Astrocyte (in vitro differentiated cells and primary cell): ENCODE measurements at regions not wholly inside any gene's neighbourhood (a gene's known extent, or its start where the extent isn't known, plus 50 kb on each side); places are given as distances from the start of the nearest gene placed in this dataset.
A peak's percentile ranks its signal among the peaks of the same experiment; 100 is the strongest.

Experiments used
- DNase-seq: peaks from one replicate; pipeline ENCODE4 v3.0.0-alpha.2; 2010; ENCODE audit warnings: low read depth
- FAIRE-seq: peaks from 2 replicates; lab custom pipeline; 2011; peaks lifted over from hg19 to GRCh38; lab: Jason Lieb, UNC
- H2AFZ ChIP-seq: 2 replicates; pipeline ENCODE4 v1.6.0; 2012; ENCODE audit warnings: low read depth, low read length, inconsistent platforms
- H3K27ac ChIP-seq: 2 replicates; pipeline ENCODE4 v1.5.1; 2011; ENCODE audit warnings: low read depth, low read length, inconsistent platforms
- H3K27me3 ChIP-seq: 2 replicates; pipeline ENCODE4 v1.6.0; 2011; ENCODE audit warnings: low read length, inconsistent platforms; ENCODE audit not compliant: insufficient read depth
- H3K36me3 ChIP-seq: 2 replicates; pipeline ENCODE4 v1.5.1; 2011; ENCODE audit warnings: low read length, inconsistent platforms; ENCODE audit not compliant: insufficient read depth
- H3K4me1 ChIP-seq: 2 replicates; pipeline ENCODE4 v1.5.1; 2011; ENCODE audit warnings: low read length, inconsistent platforms; ENCODE audit not compliant: insufficient read depth
- H3K4me2 ChIP-seq: 2 replicates; pipeline ENCODE4 v1.6.0; 2012; ENCODE audit warnings: low read length, inconsistent platforms
- H3K4me3 ChIP-seq: 2 replicates; pipeline ENCODE4 v1.5.1; 2011; ENCODE audit warnings: low read depth, mild to moderate bottlenecking, low read length, inconsistent platforms; ENCODE audit not compliant: insufficient read depth
- H3K79me2 ChIP-seq: 2 replicates; pipeline ENCODE4 v1.6.0; 2012; ENCODE audit warnings: mild to moderate bottlenecking, low read length, inconsistent platforms; ENCODE audit not compliant: insufficient read depth
- H3K9ac ChIP-seq: 2 replicates; pipeline ENCODE4 v1.6.0; 2012; ENCODE audit warnings: mild to moderate bottlenecking, low read length, inconsistent platforms
- H3K9me3 ChIP-seq: 2 replicates; pipeline ENCODE4 v1.5.1; 2012; ENCODE audit warnings: low read depth, mild to moderate bottlenecking, low read length, inconsistent platforms; ENCODE audit not compliant: insufficient read depth
- H4K20me1 ChIP-seq: 2 replicates; pipeline ENCODE4 v1.6.0; 2012; ENCODE audit warnings: low read length, inconsistent platforms; ENCODE audit not compliant: insufficient read depth
- H3K27ac Mint-ChIP-seq: one replicate; pipeline ENCODE4 v1.8.0; 2021; ENCODE audit warnings: mild to moderate bottlenecking, mixed read lengths; ENCODE audit not compliant: unreplicated experiment
- H3K27me3 Mint-ChIP-seq: one replicate; pipeline ENCODE4 v1.8.0; 2021; ENCODE audit warnings: low read depth, mixed read lengths; ENCODE audit not compliant: unreplicated experiment
- H3K36me3 Mint-ChIP-seq: one replicate; pipeline ENCODE4 v1.8.0; 2021; ENCODE audit warnings: low read depth, mixed read lengths; ENCODE audit not compliant: unreplicated experiment
- H3K4me1 Mint-ChIP-seq: one replicate; pipeline ENCODE4 v1.8.0; 2021; ENCODE audit warnings: low read depth, mixed read lengths; ENCODE audit not compliant: unreplicated experiment
- H3K4me3 Mint-ChIP-seq: one replicate; pipeline ENCODE4 v1.8.0; 2021; ENCODE audit warnings: mild to moderate bottlenecking, moderate library complexity, mixed read lengths; ENCODE audit not compliant: unreplicated experiment
- H3K9me3 Mint-ChIP-seq: one replicate; pipeline ENCODE4 v1.8.0; 2021; ENCODE audit warnings: mild to moderate bottlenecking, mixed read lengths; ENCODE audit not compliant: unreplicated experiment
- EZH2 ChIP-seq: IDR thresholded peaks from 2 replicates; pipeline ENCODE4 v1.6.1; 2012; ENCODE audit warnings: mild to moderate bottlenecking, low read length, inconsistent platforms; ENCODE audit not compliant: insufficient read depth
- TF ChIP-seq, protein P1 (sequence below): IDR thresholded peaks from 2 replicates; pipeline ENCODE4 v1.5.1; 2011; ENCODE audit warnings: low read depth, mild to moderate bottlenecking, inconsistent platforms, low read length, moderate library complexity; ENCODE audit not compliant: insufficient read depth

DNA sequence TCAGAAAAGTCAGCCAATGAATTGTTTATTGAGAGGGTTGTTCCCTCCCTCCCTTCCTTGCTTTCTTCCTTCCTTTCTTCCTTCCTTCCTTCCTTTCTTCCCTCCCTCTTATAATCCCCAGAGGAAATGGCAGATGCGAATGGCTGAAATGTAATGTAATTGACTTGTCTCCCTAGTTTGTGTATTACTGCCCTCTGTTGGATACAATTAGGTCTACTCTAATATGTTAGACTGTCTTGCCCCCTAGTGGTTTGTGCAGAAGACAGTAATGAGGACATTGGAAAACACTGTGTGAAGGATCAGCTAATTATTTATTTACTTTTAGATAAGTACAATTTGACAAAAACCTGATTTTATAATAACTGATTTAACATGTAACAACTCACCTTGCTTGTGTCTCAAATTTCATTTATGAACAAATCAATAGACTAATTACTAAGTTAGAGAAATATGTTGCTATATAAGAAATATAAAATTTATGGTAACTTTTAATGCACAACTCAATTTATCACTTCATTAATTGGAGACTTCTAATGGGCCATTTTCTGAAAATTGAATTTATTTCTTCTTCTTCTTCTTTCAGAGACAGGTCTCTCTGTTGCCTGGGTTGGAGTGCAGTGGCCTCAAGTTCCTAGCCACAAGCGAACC, 229.8 kb upstream of the LRIG3 start:
- no peaks in the 10 kb centered on the region for H3K27me3 ChIP-seq
- no peak overlapping the region for H3K27ac ChIP-seq
- H3K4me2 ChIP-seq, result no peak overlapping the region
- no peaks in the 10 kb centered on the region for H3K36me3 ChIP-seq
- Mint-ChIP-seq H3K9me3 (peaks cover 18% of the 10 kb centered on the region), H3K4me3 (no peak overlapping the region), H3K27ac (no peak overlapping the region), H3K4me1 (peaks cover 5% of the 10 kb centered on the region), H3K27me3 (no peaks in the 10 kb centered on the region), H3K36me3 (no peaks in the 10 kb centered on the region)
- no peak overlapping the region for H3K4me3 ChIP-seq
- FAIRE-seq, result peak; percentile 50
- TF ChIP-seq EZH2, result no peak
- TF ChIP-seq, protein P1, sequence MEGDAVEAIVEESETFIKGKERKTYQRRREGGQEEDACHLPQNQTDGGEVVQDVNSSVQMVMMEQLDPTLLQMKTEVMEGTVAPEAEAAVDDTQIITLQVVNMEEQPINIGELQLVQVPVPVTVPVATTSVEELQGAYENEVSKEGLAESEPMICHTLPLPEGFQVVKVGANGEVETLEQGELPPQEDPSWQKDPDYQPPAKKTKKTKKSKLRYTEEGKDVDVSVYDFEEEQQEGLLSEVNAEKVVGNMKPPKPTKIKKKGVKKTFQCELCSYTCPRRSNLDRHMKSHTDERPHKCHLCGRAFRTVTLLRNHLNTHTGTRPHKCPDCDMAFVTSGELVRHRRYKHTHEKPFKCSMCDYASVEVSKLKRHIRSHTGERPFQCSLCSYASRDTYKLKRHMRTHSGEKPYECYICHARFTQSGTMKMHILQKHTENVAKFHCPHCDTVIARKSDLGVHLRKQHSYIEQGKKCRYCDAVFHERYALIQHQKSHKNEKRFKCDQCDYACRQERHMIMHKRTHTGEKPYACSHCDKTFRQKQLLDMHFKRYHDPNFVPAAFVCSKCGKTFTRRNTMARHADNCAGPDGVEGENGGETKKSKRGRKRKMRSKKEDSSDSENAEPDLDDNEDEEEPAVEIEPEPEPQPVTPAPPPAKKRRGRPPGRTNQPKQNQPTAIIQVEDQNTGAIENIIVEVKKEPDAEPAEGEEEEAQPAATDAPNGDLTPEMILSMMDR, result peak; percentile 94
- peak; percentile 70 for DNase-seq
- no peak overlapping the region for H3K9ac ChIP-seq
- H3K79me2 ChIP-seq, result no peaks in the 10 kb centered on the region
- peaks cover 3% of the 10 kb centered on the region for H3K4me1 ChIP-seq
- no peak overlapping the region for H2AFZ ChIP-seq
- H3K9me3 ChIP-seq, result no peaks in the 10 kb centered on the region
- H4K20me1 ChIP-seq, result no peaks in the 10 kb centered on the region

DNA sequence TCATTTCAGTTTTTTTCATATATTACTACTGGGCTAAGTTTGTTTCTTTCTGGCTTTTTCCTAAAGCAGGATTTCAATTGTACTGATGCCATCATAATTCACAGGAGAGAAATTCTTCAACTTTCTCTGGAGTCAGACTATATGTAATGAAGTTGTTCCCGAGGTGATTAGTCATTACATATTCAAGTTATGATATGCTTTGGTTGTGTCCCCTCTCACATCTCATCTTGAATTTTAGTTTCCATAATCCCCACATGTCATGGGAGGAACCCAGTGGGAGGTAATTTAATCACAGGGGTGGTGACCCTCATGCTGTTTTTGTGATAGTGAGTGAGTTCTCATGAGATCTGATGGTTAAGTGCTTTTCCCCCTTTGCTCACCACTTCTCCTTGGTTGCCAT, 227.5 kb upstream of the LRIG3 start:
- no peak overlapping the region for H3K27ac Mint-ChIP-seq
- H3K36me3 Mint-ChIP-seq, result no peaks in the 10 kb centered on the region
- no peak for FAIRE-seq
- H4K20me1 ChIP-seq, result no peaks in the 10 kb centered on the region
- no peak overlapping the region for H3K4me3 Mint-ChIP-seq
- H3K79me2 ChIP-seq, result no peaks in the 10 kb centered on the region
- H3K27me3 ChIP-seq, result no peaks in the 10 kb centered on the region
- no peak overlapping the region for H2AFZ ChIP-seq
- H3K36me3 ChIP-seq, result no peaks in the 10 kb centered on the region
- no peaks in the 10 kb centered on the region for H3K27me3 Mint-ChIP-seq
- H3K4me2 ChIP-seq, result no peak overlapping the region
- TF ChIP-seq EZH2, result no peak
- TF ChIP-seq, protein P1, result no peak
- H3K27ac ChIP-seq, result no peak overlapping the region
- peaks cover 3% of the 10 kb centered on the region for H3K4me1 ChIP-seq
- no peak overlapping the region for H3K9ac ChIP-seq
- peaks cover 12% of the 10 kb centered on the region for H3K9me3 Mint-ChIP-seq
- DNase-seq, result no peak
- H3K4me1 Mint-ChIP-seq, result peaks cover 5% of the 10 kb centered on the region
- H3K4me3 ChIP-seq, result no peak overlapping the region
- H3K9me3 ChIP-seq, result no peaks in the 10 kb centered on the region

DNA sequence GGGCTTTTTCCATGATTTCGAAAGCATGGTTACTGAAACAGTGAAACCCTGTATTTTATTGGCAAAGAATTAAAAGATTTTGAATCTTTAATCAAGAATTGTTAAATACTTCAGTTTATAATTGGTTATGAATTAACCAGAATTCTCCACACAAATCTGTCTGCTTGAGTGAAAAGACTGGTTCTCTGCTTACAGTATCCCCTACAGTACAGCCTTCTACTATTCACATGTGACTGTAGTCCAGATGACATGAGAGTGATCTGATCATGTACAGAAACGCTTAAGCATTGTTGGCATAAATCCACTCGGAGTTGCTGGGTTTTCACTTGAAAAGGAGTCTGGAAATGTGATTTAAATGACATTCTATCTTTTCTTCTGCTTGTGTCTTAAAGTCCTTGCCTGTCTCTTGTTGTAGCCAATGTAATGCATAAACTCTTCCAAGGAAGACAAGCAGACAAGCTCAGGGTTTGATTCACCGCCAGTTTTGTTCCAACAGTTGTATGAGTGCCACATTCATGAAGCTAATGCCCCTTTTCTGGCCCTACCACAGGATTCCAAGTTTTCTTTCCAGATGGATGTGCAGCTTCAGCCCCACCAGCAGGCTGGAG, 222.0 kb upstream of the LRIG3 start:
- H3K4me3 Mint-ChIP-seq, result no peak overlapping the region
- FAIRE-seq, result peak; percentile 13
- H3K27ac Mint-ChIP-seq, result no peak overlapping the region
- Histone ChIP-seq H3K9me3 (no peaks in the 10 kb centered on the region), H3K27ac (no peak overlapping the region), H3K27me3 (no peaks in the 10 kb centered on the region), H3K4me2 (no peak overlapping the region), H3K36me3 (no peaks in the 10 kb centered on the region), H4K20me1 (no peaks in the 10 kb centered on the region), H3K4me3 (no peak overlapping the region), H3K4me1 (no peaks in the 10 kb centered on the region), H2AFZ (peak overlapping the region; percentile 47), H3K79me2 (no peaks in the 10 kb centered on the region), H3K9ac (no peak overlapping the region)
- no peak for DNase-seq
- no peaks in the 10 kb centered on the region for H3K36me3 Mint-ChIP-seq
- no peaks in the 10 kb centered on the region for H3K4me1 Mint-ChIP-seq
- TF ChIP-seq, protein P1, result no peak
- no peak for TF ChIP-seq EZH2
- H3K27me3 Mint-ChIP-seq, result no peaks in the 10 kb centered on the region
- no peaks in the 10 kb centered on the region for H3K9me3 Mint-ChIP-seq
